SK-N-SH (cell line): ENCODE measurements at regions not wholly inside any gene's neighbourhood (a gene's known extent, or its start where the extent isn't known, plus 50 kb on each side); places are given as distances from the start of the nearest gene placed in this dataset.

ENCODE experiments used
- CTCF ChIA-PET: fragments of 300-600, 350-600 bp; formaldehyde crosslinking; extraction: SDS; loops from one replicate; lab custom pipeline; 2021; lab: Yijun Ruan, JAX
- POLR2A ChIA-PET: fragments of 350-600 bp; sonication (Branson Sonifier 250); formaldehyde crosslinking; extraction: SDS; loops from one replicate; lab custom pipeline; 2020; ENCODE audit warnings: antibody characterized with exemption, inconsistent platforms; lab: Yijun Ruan, JAX
- DNase-seq: peaks from one replicate; pipeline ENCODE4 v3.0.0; 2012
- H2AFZ ChIP-seq: fragments of 200-600 bp; sonication (generic); 2 replicates; pipeline ENCODE4 v1.8.1; 2016; ENCODE audit warnings: antibody characterized with exemption, mild to moderate bottlenecking, low read depth
- H3F3A ChIP-seq: fragments of 200-600 bp; sonication (generic); replicated peaks from 2 replicates; pipeline ENCODE3; 2016; ENCODE audit warnings: antibody characterized with exemption, mild to moderate bottlenecking; ENCODE audit not compliant: insufficient read depth
- H3K27ac ChIP-seq, 2 experiments: fragments of 200-500 bp in 1 of 2; fragments of 200-600 bp in 1 of 2; sonication (Bioruptor generic) in 1 of 2; sonication (generic), shearing (Covaris generic) in 1 of 2; 2 replicates each; pipeline versions ENCODE4 v1.5.1 to v1.6.1; 2014 to 2016; ENCODE audit warnings: low read depth in 2 of 2, inconsistent platforms in 1 of 2, low read length in 1 of 2, mild to moderate bottlenecking in 1 of 2, mixed read lengths in 1 of 2
- H3K27me3 ChIP-seq: fragments of 200-600 bp; sonication (generic), shearing (Covaris generic); 2 replicates; pipeline ENCODE4 v1.6.1; 2016; ENCODE audit warnings: mixed run types; ENCODE audit not compliant: insufficient read depth
- H3K36me3 ChIP-seq, 2 experiments: fragments of 200-500 bp in 1 of 2; fragments of 200-600 bp in 1 of 2; sonication (Bioruptor generic) in 1 of 2; sonication (generic) in 1 of 2; replicated peaks in 1 of 2; 2 replicates each; pipeline versions ENCODE3 to v1.5.1; 2014 to 2016; ENCODE audit warnings: low read length in 1 of 2, mild to moderate bottlenecking in 1 of 2; ENCODE audit not compliant: insufficient read depth in 2 of 2, control insufficient read depth in 1 of 2
- H3K4me1 ChIP-seq, 2 experiments: fragments of 200-500 bp in 1 of 2; fragments of 200-600 bp in 1 of 2; sonication (Bioruptor generic) in 1 of 2; sonication (generic), shearing (Covaris generic) in 1 of 2; 2 replicates each; pipeline versions ENCODE4 v1.5.1 to v1.6.1; 2014 to 2016; ENCODE audit warnings: low read depth in 1 of 2, low read length in 1 of 2, mixed run types in 1 of 2; ENCODE audit not compliant: insufficient read depth in 2 of 2, control insufficient read depth in 1 of 2
- H3K4me2 ChIP-seq: fragments of 200-600 bp; sonication (generic), shearing (Covaris generic); 2 replicates; pipeline ENCODE4 v1.6.1; 2017; ENCODE audit warnings: mixed run types
- H3K4me3 ChIP-seq, 2 experiments: fragments of 200-500 bp in 1 of 2; fragments of 200-600 bp in 1 of 2; sonication (Bioruptor generic) in 1 of 2; sonication (generic), shearing (Covaris generic) in 1 of 2; 2 replicates each; pipeline versions ENCODE4 v1.5.1 to v1.8.1; 2014 to 2016; ENCODE audit warnings: low read depth in 2 of 2, inconsistent platforms in 1 of 2, low read length in 1 of 2, mild to moderate bottlenecking in 1 of 2, mixed read lengths in 1 of 2, moderate library complexity in 1 of 2
- H3K79me2 ChIP-seq: fragments of 200-600 bp; sonication (generic); 2 replicates; pipeline ENCODE4 v1.8.1; 2017; ENCODE audit warnings: mild to moderate bottlenecking; ENCODE audit not compliant: insufficient read depth
- H3K9ac ChIP-seq: fragments of 200-600 bp; sonication (generic); 2 replicates; pipeline ENCODE4 v1.6.1; 2017; ENCODE audit warnings: mixed run types
- H3K9me2 ChIP-seq: fragments of 200-600 bp; sonication (generic); 2 replicates; pipeline ENCODE4 v1.6.1; 2017; ENCODE audit warnings: mixed run types
- H3K9me3 ChIP-seq: fragments of 200-600 bp; sonication (generic); 2 replicates; pipeline ENCODE4 v1.6.1; 2017; ENCODE audit warnings: mixed run types, mild to moderate bottlenecking, moderate library complexity
- H4K20me1 ChIP-seq: fragments of 200-600 bp; sonication (generic); 2 replicates; pipeline ENCODE4 v1.6.1; 2017; ENCODE audit warnings: mild to moderate bottlenecking, mixed run types; ENCODE audit not compliant: insufficient read depth
- CTCF ChIP-seq: fragments of 200-600 bp; sonication (generic); IDR thresholded peaks from 2 replicates; pipeline ENCODE4 v1.6.1; 2017; ENCODE audit warnings: antibody characterized with exemption, mild to moderate bottlenecking, moderate library complexity
- EZH2phosphoT487 ChIP-seq: fragments of 200-600 bp; sonication (generic); IDR thresholded peaks from 2 replicates; pipeline ENCODE4 v1.6.1; 2017; ENCODE audit warnings: low read depth, mixed run types, mild to moderate bottlenecking, antibody characterized with exemption, moderate library complexity, borderline replicate concordance
- IRF3 ChIP-seq: fragments of 150-350 bp; IDR thresholded peaks from 2 replicates; pipeline ENCODE4 v1.6.1; 2016; ENCODE audit warnings: mild to moderate bottlenecking, low read depth, low read length
- JUND ChIP-seq: IDR thresholded peaks from 2 replicates; pipeline ENCODE4 v1.4.0; 2012
- MXI1 ChIP-seq: IDR thresholded peaks from 2 replicates; pipeline ENCODE4 v1.6.1; 2012; ENCODE audit warnings: mild to moderate bottlenecking, low read depth, low read length, improper control_type of control experiment
- NFIC ChIP-seq: IDR thresholded peaks from 2 replicates; pipeline ENCODE4 v1.4.0; 2012; ENCODE audit warnings: borderline replicate concordance
- REST ChIP-seq: IDR thresholded peaks from 2 replicates; pipeline ENCODE4 v1.6.1; 2012; ENCODE audit warnings: mild to moderate bottlenecking, low read depth, low read length, moderate library complexity
- TAF1 ChIP-seq: IDR thresholded peaks from 2 replicates; pipeline ENCODE4 v1.6.1; 2012; ENCODE audit warnings: low read depth, mild to moderate bottlenecking, low read length, moderate library complexity, borderline replicate concordance
- TCF12 ChIP-seq: IDR thresholded peaks from 2 replicates; pipeline ENCODE4 v1.4.0; 2012
- WGBS: methylation state at CpG from one replicate; pipeline ENCODE4 v1.1.6; 2017; ENCODE audit warnings: low lambda C conversion rate; 5-methylcytosine and 5-hydroxymethylcytosine counted together
- TF ChIP-seq, protein P1 (sequence below): IDR thresholded peaks from 2 replicates; pipeline ENCODE4 v1.4.0; 2012; ENCODE audit warnings: low read depth, borderline replicate concordance
- TF ChIP-seq, protein P2 (sequence below): IDR thresholded peaks from 2 replicates; pipeline ENCODE4; 2012

GRCh38 chr18:75562216-75562615, 134.7 kb upstream of the SMIM21 start:
- CTCF ChIA-PET, result no interaction called here
- H3K36me3 ChIP-seq, result no peaks in the 10 kb centered on the region

DNA sequence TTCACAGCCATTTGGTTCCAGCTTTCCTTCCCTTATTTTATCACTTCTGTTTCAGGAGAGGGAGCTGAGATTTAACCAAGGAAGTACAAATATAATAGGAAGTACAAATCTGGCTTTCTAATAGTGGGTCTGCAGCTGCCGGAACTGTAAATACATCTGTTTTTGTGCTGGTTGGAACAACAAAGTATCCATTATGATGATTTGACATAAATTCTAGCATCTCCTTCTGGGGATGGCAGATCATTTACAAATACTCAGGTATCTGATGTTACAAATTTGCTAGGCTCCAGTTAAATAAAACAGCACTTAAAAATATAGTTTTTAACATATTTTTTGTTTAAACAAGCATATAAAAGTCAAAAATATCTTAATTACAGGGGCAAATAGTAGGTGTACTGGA, 131.3 kb upstream of the SMIM21 start:
- WGBS, result 83% methylated on average over 1 of the region's 1 CpG
- Histone ChIP-seq H3K27me3 (no peaks in the 10 kb centered on the region), H3K36me3 (no peaks in the 10 kb centered on the region), H4K20me1 (no peaks in the 10 kb centered on the region), H3K27ac (no peak overlapping the region), H2AFZ (no peak overlapping the region), H3K4me1 (no peaks in the 10 kb centered on the region), H3K79me2 (no peaks in the 10 kb centered on the region), H3K9me2 (no peaks in the 10 kb centered on the region), H3K4me2 (no peak overlapping the region), H3K4me3 (no peak overlapping the region), H3F3A (no peaks in the 10 kb centered on the region), H3K9ac (no peak overlapping the region), H3K9me3 (no peaks in the 10 kb centered on the region)
- TF ChIP-seq MXI1, result no peak
- TF ChIP-seq EZH2phosphoT487, result no peak
- no peak for TF ChIP-seq NFIC
- TF ChIP-seq JUND, result no peak
- TF ChIP-seq CTCF, result no peak
- no peak for TF ChIP-seq IRF3
- TF ChIP-seq REST, result no peak
- TF ChIP-seq, protein P1, sequence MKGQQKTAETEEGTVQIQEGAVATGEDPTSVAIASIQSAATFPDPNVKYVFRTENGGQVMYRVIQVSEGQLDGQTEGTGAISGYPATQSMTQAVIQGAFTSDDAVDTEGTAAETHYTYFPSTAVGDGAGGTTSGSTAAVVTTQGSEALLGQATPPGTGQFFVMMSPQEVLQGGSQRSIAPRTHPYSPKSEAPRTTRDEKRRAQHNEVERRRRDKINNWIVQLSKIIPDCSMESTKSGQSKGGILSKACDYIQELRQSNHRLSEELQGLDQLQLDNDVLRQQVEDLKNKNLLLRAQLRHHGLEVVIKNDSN, result no peak
- POLR2A ChIA-PET, result no interaction called here
- no peak for DNase-seq
- CTCF ChIA-PET, result interaction anchor here (1.5 kb wide), 1 partner anchor 11 kb away, joined by 5 read pairs; no protein-coding TSS in a partner anchor

More at GRCh38 chr18:75562216-75562615, 134.7 kb upstream of the SMIM21 start:
- no peaks in the 10 kb centered on the region for H3K4me1 ChIP-seq
- no peak overlapping the region for H3K9ac ChIP-seq
- H3K27me3 ChIP-seq, result no peaks in the 10 kb centered on the region
- no peak overlapping the region for H2AFZ ChIP-seq
- no peak overlapping the region for H3K27ac ChIP-seq
- no peak for DNase-seq
- no peak overlapping the region for H3K4me2 ChIP-seq
- no peaks in the 10 kb centered on the region for H3K9me3 ChIP-seq
- no peaks in the 10 kb centered on the region for H3F3A ChIP-seq
- POLR2A ChIA-PET, result no interaction called here
- TF ChIP-seq, protein P1, result no peak
- TF ChIP-seq TCF12 (no peak), IRF3 (no peak), TAF1 (no peak), EZH2phosphoT487 (no peak)
- TF ChIP-seq, protein P2, sequence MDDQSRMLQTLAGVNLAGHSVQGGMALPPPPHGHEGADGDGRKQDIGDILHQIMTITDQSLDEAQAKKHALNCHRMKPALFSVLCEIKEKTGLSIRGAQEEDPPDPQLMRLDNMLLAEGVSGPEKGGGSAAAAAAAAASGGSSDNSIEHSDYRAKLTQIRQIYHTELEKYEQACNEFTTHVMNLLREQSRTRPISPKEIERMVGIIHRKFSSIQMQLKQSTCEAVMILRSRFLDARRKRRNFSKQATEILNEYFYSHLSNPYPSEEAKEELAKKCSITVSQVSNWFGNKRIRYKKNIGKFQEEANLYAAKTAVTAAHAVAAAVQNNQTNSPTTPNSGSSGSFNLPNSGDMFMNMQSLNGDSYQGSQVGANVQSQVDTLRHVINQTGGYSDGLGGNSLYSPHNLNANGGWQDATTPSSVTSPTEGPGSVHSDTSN, result no peak
- TF ChIP-seq, all 33 proteins: peak for 0
- Histone ChIP-seq H3K9me2 (no peaks in the 10 kb centered on the region), H3K79me2 (no peaks in the 10 kb centered on the region), H4K20me1 (no peaks in the 10 kb centered on the region), H3K4me3 (no peak overlapping the region)
- 45% methylated on average over 5 of the region's 5 CpGs for WGBS
